HepG2 (cell line): ENCODE measurements at regions not wholly inside any gene's neighbourhood (a gene's known extent, or its start where the extent isn't known, plus 50 kb on each side); places are given as distances from the start of the nearest gene placed in this dataset.

ENCODE experiments used
- ATAC-seq: fragments of 200-7000 bp; cut with Tn5 transposase; 3 replicates; pipeline ENCODE4 v1.9.1; 2020; ENCODE audit warnings: mild to moderate bottlenecking, moderate library complexity
- BruUV-seq: library from RNA; stranded (reverse); fragments of 400-500 nt; replicated peaks from 2 replicates; lab custom pipeline; 2021; lab: Mats Ljungman, UMichigan
- CTCF ChIA-PET: fragments of 300-600 bp; formaldehyde crosslinking; extraction: SDS; loops from one replicate; lab custom pipeline; 2021; ENCODE audit warnings: low total read pairs, inconsistent platforms, low intra/inter-chr PET ratio; lab: Yijun Ruan, JAX
- POLR2A ChIA-PET: fragments of 350-600 bp; sonication (Branson Sonifier 250); formaldehyde crosslinking; loops from one replicate; lab custom pipeline; 2020; ENCODE audit warnings: antibody characterized with exemption, inconsistent platforms; lab: Yijun Ruan, JAX
- DNase-seq: peaks from one replicate; pipeline ENCODE4 v3.0.0-alpha.2; 2015; ENCODE audit warnings: low spot score
- FAIRE-seq: peaks from 3 replicates; lab custom pipeline; 2011; peaks lifted over from hg19 to GRCh38; lab: Jason Lieb, UNC
- H2AFZ ChIP-seq: one replicate; pipeline ENCODE4 v1.6.1; 2011; ENCODE audit warnings: low read length, inconsistent platforms
- H3K27ac ChIP-seq: fragments of 300-600 bp; 3 replicates; pipeline ENCODE4 v1.8.0; 2011; ENCODE audit warnings: mixed run types, mild to moderate bottlenecking, mixed read lengths, low read length, inconsistent platforms; ENCODE audit not compliant: insufficient read depth; ENCODE audit errors: extremely low read length
- H3K27me3 ChIP-seq, 2 experiments: fragments of 200-600 bp in 1 of 2; 2 replicates in 1 of 2; 3 replicates in 1 of 2; pipeline versions ENCODE4 v1.6.0 to v1.8.0; 2011; ENCODE audit warnings: low read length in 2 of 2, mild to moderate bottlenecking in 2 of 2, moderate library complexity in 2 of 2, inconsistent platforms in 1 of 2; ENCODE audit not compliant: insufficient read depth in 2 of 2, control insufficient read depth in 1 of 2
- H3K36me3 ChIP-seq, 2 experiments: fragments of 200-600 bp in 1 of 2; replicated peaks in 1 of 2; 2 replicates in 1 of 2; 3 replicates in 1 of 2; pipeline versions ENCODE4 v1.5.1 to v1.8.0; 2011; ENCODE audit warnings: low read length in 2 of 2, inconsistent platforms in 1 of 2; ENCODE audit not compliant: insufficient read depth in 2 of 2, control insufficient read depth in 1 of 2
- H3K4me1 ChIP-seq: 2 replicates; pipeline ENCODE4 v1.5.1; 2012; ENCODE audit warnings: low read length, inconsistent platforms; ENCODE audit not compliant: insufficient read depth
- H3K4me2 ChIP-seq: 2 replicates; pipeline ENCODE4 v1.6.0; 2011; ENCODE audit warnings: low read depth, low read length, inconsistent platforms
- H3K4me3 ChIP-seq, 3 experiments: fragments of 200-600 bp in 1 of 3; sonication (generic), shearing (Covaris generic) in 1 of 3; replicated peaks in 1 of 3; 2 replicates each; pipeline ENCODE4 v1.5.1; 2011 to 2016; ENCODE audit warnings: low read length in 3 of 3, inconsistent platforms in 2 of 3, low read depth in 2 of 3, mild to moderate bottlenecking in 2 of 3, control low read depth in 1 of 3, mixed read lengths in 1 of 3; ENCODE audit not compliant: insufficient read depth in 1 of 3
- H3K79me2 ChIP-seq: one replicate; pipeline ENCODE4 v1.6.1; 2011; ENCODE audit warnings: low read length, inconsistent platforms; ENCODE audit not compliant: insufficient read depth
- H3K9ac ChIP-seq: 2 replicates; pipeline ENCODE4 v1.6.0; 2011; ENCODE audit warnings: mild to moderate bottlenecking, low read depth, low read length, inconsistent platforms; ENCODE audit not compliant: insufficient read depth
- H3K9me3 ChIP-seq: 2 replicates; pipeline ENCODE4 v1.5.1; 2012; ENCODE audit warnings: mild to moderate bottlenecking, low read length
- H4K20me1 ChIP-seq: 2 replicates; pipeline ENCODE4 v1.6.0; 2011; ENCODE audit warnings: inconsistent platforms, mild to moderate bottlenecking, low read length, moderate library complexity; ENCODE audit not compliant: insufficient read depth
- AHR ChIP-seq: IDR thresholded peaks from 2 replicates; pipeline ENCODE4 v1.6.1; 2018; ENCODE audit warnings: missing genetic modification reagents, missing compliant biosample characterization
- EEA1 ChIP-seq: sonication (generic); formaldehyde crosslinking; IDR thresholded peaks from 2 replicates; pipeline ENCODE4 v1.5.1; 2020; ENCODE audit warnings: mild to moderate bottlenecking, missing genetic modification reagents, borderline replicate concordance
- FOXJ3 ChIP-seq: sonication (generic); formaldehyde crosslinking; IDR thresholded peaks from 2 replicates; pipeline ENCODE4 v1.4.0; 2020; ENCODE audit warnings: missing genetic modification reagents, mild to moderate bottlenecking, borderline replicate concordance
- HINFP ChIP-seq: sonication (generic); formaldehyde crosslinking; IDR thresholded peaks from 2 replicates; pipeline ENCODE4 v1.4.0; 2020; ENCODE audit warnings: low read depth, mild to moderate bottlenecking, missing genetic modification reagents
- LBX2 ChIP-seq: sonication (generic); formaldehyde crosslinking; IDR thresholded peaks from 2 replicates; pipeline ENCODE4 v1.5.0; 2020; ENCODE audit warnings: missing genetic modification reagents, mild to moderate bottlenecking, borderline replicate concordance
- NFE2L1 ChIP-seq: sonication (generic); formaldehyde crosslinking; IDR thresholded peaks from 2 replicates; pipeline ENCODE4 v1.4.0; 2020; ENCODE audit warnings: missing genetic modification reagents, mild to moderate bottlenecking, borderline replicate concordance
- TOPORS ChIP-seq: sonication (generic); formaldehyde crosslinking; IDR thresholded peaks from 2 replicates; pipeline ENCODE4 v1.8.0; 2023; ENCODE audit warnings: mild to moderate bottlenecking, missing genetic modification reagents
- ZFP91 ChIP-seq: sonication (generic); formaldehyde crosslinking; IDR thresholded peaks from 2 replicates; pipeline ENCODE4 v1.9.0; 2022; ENCODE audit warnings: missing genetic modification reagents, mild to moderate bottlenecking, borderline replicate concordance
- ZNF382 ChIP-seq: sonication (generic); formaldehyde crosslinking; IDR thresholded peaks from 2 replicates; pipeline ENCODE4 v1.5.0; 2020; ENCODE audit warnings: missing genetic modification reagents, mild to moderate bottlenecking, borderline replicate concordance
- WGBS: methylation state at CpG from one replicate; pipeline ENCODE4 v1.1.6; 2017; ENCODE audit warnings: low lambda C conversion rate; 5-methylcytosine and 5-hydroxymethylcytosine counted together
- in situ Hi-C: cut with HindIII; loops from 2 replicates; pipeline ENCODE4 v1.10.0; 2017; ENCODE audit warnings: low pct_unique_long_range_greater_than_20kb; ENCODE audit not compliant: extremely low pct_ligation_motif_present
- intact Hi-C: fragments of 100-400 bp; cut with micrococcal nuclease; formaldehyde crosslinking; loops from one replicate; pipeline ENCODE4 v1.10.0; 2022; ENCODE audit not compliant: unreplicated experiment
- TF ChIP-seq, protein P1 (sequence below): sonication (generic); formaldehyde crosslinking; IDR thresholded peaks from 2 replicates; pipeline ENCODE4 v1.4.0; 2020; ENCODE audit warnings: missing genetic modification reagents
- TF ChIP-seq, protein P2 (sequence below): sonication (generic); formaldehyde crosslinking; IDR thresholded peaks from 2 replicates; pipeline ENCODE4 v1.5.0; 2020; ENCODE audit warnings: mild to moderate bottlenecking, missing genetic modification reagents
- TF ChIP-seq, protein P3 (sequence below): sonication (generic); formaldehyde crosslinking; IDR thresholded peaks from 2 replicates; pipeline ENCODE4 v1.4.0; 2020; ENCODE audit warnings: missing genetic modification reagents, mild to moderate bottlenecking, borderline replicate concordance

DNA sequence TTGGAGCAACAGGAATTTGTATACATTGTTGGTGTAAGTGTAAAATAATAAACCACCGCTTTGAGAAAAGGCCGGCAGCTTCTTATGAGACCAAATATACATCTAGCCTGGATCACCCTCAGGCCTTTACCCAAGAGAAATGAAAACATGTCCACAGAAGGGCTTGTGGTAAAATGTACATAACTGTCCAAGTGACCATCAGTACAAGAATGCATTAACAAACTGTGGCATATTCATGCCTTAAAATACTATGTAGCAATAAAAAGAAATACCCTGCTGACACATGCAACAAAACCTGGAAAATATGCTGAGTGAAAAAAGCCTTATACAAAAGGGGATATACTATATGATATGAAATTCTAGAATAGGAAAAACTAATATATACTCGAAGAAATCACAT, 311.9 kb upstream of the TRPC7 start:
- FAIRE-seq = no peak
- no peaks in the 10 kb centered on the region for H3K4me1 ChIP-seq
- no peak overlapping the region for H3K4me3 ChIP-seq
- no peak for DNase-seq
- no peaks in the 10 kb centered on the region for H4K20me1 ChIP-seq
- in situ Hi-C loops (no loop called here), intact Hi-C loops (no loop called here)
- no peaks in the 10 kb centered on the region for H3K36me3 ChIP-seq
- no peaks in the 10 kb centered on the region for H3K79me2 ChIP-seq
- ATAC-seq = no peak
- H3K9ac ChIP-seq = no peak overlapping the region
- POLR2A ChIA-PET = no interaction called here
- BruUV-seq = no TSS peak
- no peak overlapping the region for H3K4me2 ChIP-seq
- CTCF ChIA-PET = no interaction called here
- WGBS = 47% methylated on average over 3 of the region's 3 CpGs
- no peak overlapping the region for H2AFZ ChIP-seq
- H3K27me3 ChIP-seq = no peaks in the 10 kb centered on the region
- H3K9me3 ChIP-seq = peaks cover 11% of the 10 kb centered on the region; the same call in 1 of the 2 replicates
- no peak overlapping the region for H3K27ac ChIP-seq
- no peak for TF ChIP-seq ZFP91 (CRISPR knock-in tag)
- TF ChIP-seq EEA1 = no peak
- no peak for TF ChIP-seq TOPORS (CRISPR knock-in tag)
- TF ChIP-seq, protein P1, sequence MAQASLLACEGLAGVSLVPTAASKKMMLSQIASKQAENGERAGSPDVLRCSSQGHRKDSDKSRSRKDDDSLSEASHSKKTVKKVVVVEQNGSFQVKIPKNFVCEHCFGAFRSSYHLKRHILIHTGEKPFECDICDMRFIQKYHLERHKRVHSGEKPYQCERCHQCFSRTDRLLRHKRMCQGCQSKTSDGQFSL = no peak
- TF ChIP-seq FOXJ3 (CRISPR knock-in tag) = no peak
- no peak for TF ChIP-seq ZNF382 (CRISPR knock-in tag)
- no peak for TF ChIP-seq NFE2L1 (CRISPR knock-in tag)
- no peak for TF ChIP-seq AHR
- TF ChIP-seq, protein P2, sequence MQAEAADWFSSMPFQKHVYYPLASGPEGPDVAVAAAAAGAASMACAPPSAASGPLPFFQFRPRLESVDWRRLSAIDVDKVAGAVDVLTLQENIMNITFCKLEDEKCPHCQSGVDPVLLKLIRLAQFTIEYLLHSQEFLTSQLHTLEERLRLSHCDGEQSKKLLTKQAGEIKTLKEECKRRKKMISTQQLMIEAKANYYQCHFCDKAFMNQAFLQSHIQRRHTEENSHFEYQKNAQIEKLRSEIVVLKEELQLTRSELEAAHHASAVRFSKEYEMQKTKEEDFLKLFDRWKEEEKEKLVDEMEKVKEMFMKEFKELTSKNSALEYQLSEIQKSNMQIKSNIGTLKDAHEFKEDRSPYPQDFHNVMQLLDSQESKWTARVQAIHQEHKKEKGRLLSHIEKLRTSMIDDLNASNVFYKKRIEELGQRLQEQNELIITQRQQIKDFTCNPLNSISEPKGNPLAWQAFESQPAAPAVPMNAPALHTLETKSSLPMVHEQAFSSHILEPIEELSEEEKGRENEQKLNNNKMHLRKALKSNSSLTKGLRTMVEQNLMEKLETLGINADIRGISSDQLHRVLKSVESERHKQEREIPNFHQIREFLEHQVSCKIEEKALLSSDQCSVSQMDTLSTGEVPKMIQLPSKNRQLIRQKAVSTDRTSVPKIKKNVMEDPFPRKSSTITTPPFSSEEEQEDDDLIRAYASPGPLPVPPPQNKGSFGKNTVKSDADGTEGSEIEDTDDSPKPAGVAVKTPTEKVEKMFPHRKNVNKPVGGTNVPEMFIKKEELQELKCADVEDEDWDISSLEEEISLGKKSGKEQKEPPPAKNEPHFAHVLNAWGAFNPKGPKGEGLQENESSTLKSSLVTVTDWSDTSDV (CRISPR knock-in tag) = no peak
- TF ChIP-seq LBX2 (CRISPR knock-in tag) = no peak
- TF ChIP-seq, protein P3, sequence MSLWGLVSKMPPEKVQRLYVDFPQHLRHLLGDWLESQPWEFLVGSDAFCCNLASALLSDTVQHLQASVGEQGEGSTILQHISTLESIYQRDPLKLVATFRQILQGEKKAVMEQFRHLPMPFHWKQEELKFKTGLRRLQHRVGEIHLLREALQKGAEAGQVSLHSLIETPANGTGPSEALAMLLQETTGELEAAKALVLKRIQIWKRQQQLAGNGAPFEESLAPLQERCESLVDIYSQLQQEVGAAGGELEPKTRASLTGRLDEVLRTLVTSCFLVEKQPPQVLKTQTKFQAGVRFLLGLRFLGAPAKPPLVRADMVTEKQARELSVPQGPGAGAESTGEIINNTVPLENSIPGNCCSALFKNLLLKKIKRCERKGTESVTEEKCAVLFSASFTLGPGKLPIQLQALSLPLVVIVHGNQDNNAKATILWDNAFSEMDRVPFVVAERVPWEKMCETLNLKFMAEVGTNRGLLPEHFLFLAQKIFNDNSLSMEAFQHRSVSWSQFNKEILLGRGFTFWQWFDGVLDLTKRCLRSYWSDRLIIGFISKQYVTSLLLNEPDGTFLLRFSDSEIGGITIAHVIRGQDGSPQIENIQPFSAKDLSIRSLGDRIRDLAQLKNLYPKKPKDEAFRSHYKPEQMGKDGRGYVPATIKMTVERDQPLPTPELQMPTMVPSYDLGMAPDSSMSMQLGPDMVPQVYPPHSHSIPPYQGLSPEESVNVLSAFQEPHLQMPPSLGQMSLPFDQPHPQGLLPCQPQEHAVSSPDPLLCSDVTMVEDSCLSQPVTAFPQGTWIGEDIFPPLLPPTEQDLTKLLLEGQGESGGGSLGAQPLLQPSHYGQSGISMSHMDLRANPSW (CRISPR knock-in tag) = no peak
- no peak for TF ChIP-seq HINFP (CRISPR knock-in tag)
